ENCODE measurements at regions not wholly inside any gene's neighbourhood (a gene's known extent, or its start where the extent isn't known, plus 50 kb on each side); places are given as distances from the start of the nearest gene placed in this dataset.

GRCh38 chr9:12162181-12162815 is 530.9 kb upstream of the TYRP1 start:
- H3K4me3 ChIP-seq (ENCODE audit: low read depth, low read length) = no peak overlapping the region
- no peak for DNase-seq (ENCODE audit: low read depth)
- TF ChIP-seq CTCF (IDR thresholded peaks at IDR 0.05; ENCODE audit: low read depth, low read length, missing control alignments) = no peak

GRCh38 chr9:12163723-12164458 is 529.3 kb upstream of the TYRP1 start:
- no peak overlapping the region for H3K4me3 ChIP-seq (ENCODE audit: low read depth, low read length)
- no peak for TF ChIP-seq CTCF (IDR thresholded peaks at IDR 0.05; ENCODE audit: low read depth, low read length, missing control alignments)
- no peak for DNase-seq (ENCODE audit: low read depth)

- no peak for TF ChIP-seq CTCF (IDR thresholded peaks at IDR 0.05; ENCODE audit: low read depth, low read length, missing control alignments)
- DNase-seq (ENCODE audit: low read depth) = no peak
Measured at GRCh38 chr9:12166518-12166917, 526.7 kb upstream of the TYRP1 start.

GRCh38 chr9:12170456-12170855 is 522.7 kb upstream of the TYRP1 start:
- DNase-seq (ENCODE audit: low read depth) = no peak

More at GRCh38 chr9:12166518-12166917, 526.7 kb upstream of the TYRP1 start:
- H3K4me3 ChIP-seq (ENCODE audit: low read depth, low read length) = no peak overlapping the region

GRCh38 chr9:12178634-12179033 is 514.6 kb upstream of the TYRP1 start:
- DNase-seq (ENCODE audit: low read depth) = no peak
- no peak overlapping the region for H3K4me3 ChIP-seq (ENCODE audit: low read depth, low read length)
- no peak for TF ChIP-seq CTCF (IDR thresholded peaks at IDR 0.05; ENCODE audit: low read depth, low read length, missing control alignments)

More at GRCh38 chr9:12170456-12170855, 522.7 kb upstream of the TYRP1 start:
- TF ChIP-seq CTCF (IDR thresholded peaks at IDR 0.05; ENCODE audit: low read depth, low read length, missing control alignments) = no peak
- H3K4me3 ChIP-seq (ENCODE audit: low read depth, low read length) = no peak overlapping the region

GRCh38 chr9:12182806-12183205 is 510.4 kb upstream of the TYRP1 start:
- no peak for DNase-seq (ENCODE audit: low read depth)
- TF ChIP-seq CTCF (IDR thresholded peaks at IDR 0.05; ENCODE audit: low read depth, low read length, missing control alignments) = no peak
- H3K4me3 ChIP-seq (ENCODE audit: low read depth, low read length) = no peak overlapping the region
